WI38 (cell line): ENCODE measurements at regions not wholly inside any gene's neighbourhood (a gene's known extent, or its start where the extent isn't known, plus 50 kb on each side); places are given as distances from the start of the nearest gene placed in this dataset.
"Not testable (repeated sequence)": the region's sequence is repeated elsewhere in the genome, so short reads cannot be mapped to it uniquely, and the experiment has no call there.

Experiments used
- H3K4me3 ChIP-seq: 2 replicates; pipeline ENCODE4 v1.5.1; 2011; ENCODE audit warnings: low read depth, mild to moderate bottlenecking, control low read depth, low read length
- CTCF ChIP-seq: IDR thresholded peaks from 2 replicates; pipeline ENCODE4 v1.5.1; 2012; ENCODE audit warnings: low read depth, mild to moderate bottlenecking, control low read depth, low read length

DNA sequence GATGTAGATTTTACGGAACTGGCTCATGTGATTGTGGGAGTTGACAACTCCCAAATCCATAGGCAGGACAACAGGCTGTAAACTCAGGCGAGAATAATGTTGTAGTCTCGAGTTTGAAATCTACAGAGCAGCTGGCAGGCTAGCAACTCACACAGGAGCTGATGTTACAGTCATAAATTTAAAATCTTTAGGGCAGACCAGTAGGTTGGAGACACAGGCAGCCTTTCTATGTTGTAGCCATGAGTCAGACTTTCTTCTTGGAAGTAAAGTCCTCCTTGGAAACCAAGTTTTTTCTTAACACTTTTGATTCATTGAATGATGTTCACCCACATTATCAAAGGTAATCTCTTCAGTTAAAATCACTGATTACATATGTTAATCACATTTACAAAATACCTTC, 89.1 kb upstream of the ALCAM start:
- H3K4me3 ChIP-seq = no peak overlapping the region
- no peak for TF ChIP-seq CTCF

DNA sequence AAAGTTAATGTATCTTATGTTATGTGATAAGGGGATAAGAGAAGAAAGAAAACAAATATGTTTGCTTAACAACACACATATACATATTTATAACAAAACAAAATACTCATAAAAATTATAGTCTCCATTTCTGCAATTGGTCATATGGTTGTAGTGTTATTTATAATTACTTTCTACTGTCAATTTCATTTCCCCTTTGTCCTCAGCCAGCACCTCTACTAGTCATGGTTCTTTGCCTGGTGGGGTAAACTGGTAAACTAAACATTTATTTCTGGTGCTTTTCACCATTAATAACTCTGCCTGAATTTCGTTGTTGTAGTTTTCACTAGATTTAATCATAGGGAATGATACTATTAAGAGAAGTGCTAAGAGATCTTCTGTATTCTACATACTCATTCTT, 88.0 kb upstream of the ALCAM start:
- H3K4me3 ChIP-seq = no peak overlapping the region
- TF ChIP-seq CTCF = no peak

DNA sequence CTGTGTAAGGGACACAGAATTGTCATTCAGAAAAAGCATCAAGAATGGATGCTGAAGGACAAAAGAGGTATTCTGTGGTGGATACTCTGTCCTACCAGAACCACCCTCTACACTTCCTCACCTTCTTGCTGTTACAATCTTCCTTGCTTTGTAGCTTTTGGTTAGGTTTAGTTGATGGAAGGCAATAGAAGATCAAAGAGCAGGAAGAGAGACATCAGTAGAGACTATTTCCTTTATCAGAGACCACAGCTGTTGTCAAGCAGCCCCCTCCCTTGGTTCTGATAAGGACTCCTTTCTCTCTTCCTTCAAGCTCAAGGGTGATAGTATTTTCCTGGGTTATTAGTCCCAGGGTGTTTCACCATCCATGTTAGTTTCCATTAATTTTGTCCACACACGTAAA, 84.7 kb upstream of the ALCAM start:
- no peak overlapping the region for H3K4me3 ChIP-seq
- no peak for TF ChIP-seq CTCF

DNA sequence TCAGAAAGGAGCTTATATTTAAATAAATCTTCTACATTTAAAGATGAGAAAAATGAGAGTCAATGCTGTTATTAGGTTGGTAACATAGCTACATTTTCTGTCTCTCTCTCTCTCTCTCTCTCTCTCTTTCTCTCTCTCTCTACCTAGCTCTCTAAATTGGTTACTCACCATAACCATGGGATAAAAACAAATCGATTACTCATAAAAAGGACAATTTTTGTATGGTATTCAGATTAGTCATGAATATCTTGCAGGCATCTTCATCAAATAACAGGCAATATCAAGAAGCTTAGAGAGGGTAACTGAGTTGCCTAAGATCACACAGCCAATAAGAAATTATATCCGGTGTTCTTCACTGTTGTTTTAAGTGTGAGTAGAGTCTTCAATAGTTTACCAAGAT, 81.8 kb upstream of the ALCAM start:
- TF ChIP-seq CTCF = no peak
- H3K4me3 ChIP-seq = no peak overlapping the region

DNA sequence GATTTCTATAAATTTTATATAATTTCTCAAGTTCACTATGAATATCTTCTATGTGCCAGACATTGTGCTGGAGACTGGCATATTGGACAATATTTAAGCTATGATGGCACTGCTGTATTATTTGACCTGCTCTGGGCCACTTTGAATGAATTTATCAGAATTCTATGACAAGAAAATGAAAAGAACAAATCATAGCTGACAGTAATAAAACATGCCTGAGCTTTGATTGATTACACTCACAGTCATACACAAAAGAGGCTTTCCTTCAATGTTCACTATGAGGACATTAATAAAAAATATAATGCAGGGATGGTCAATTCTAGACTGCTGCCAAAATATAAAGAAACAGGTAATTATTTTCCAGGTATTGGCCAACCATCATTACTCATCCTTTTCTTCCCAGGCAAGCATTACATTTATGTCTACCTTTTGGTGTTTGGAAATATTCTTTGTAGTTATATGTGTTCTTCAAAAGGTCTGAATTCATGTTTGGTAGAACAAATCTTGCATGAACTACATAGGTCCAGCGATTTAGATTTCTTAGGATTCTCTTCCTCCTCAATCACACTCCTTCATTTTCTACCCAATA, 81.0 kb upstream of the ALCAM start:
- H3K4me3 ChIP-seq = no peak overlapping the region
- no peak for TF ChIP-seq CTCF

DNA sequence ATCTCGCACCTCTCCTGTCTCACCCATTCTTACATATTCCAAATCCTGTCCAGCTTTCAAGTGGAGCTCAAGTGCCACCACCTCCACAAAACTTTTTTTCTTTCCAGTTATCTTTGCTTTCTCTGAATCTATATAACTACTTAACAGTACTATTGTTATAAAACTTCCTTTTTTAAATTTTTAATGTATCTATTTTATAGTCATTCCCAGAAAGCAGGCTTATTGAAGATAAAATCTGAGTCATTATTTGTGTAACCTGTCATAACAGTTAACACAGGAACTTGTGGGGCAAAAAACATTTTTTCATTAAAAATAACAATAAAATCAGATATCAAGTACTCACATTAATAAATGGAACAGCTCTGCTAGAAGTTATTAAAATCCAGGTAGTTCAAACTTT, 73.3 kb upstream of the ALCAM start:
- H3K4me3 ChIP-seq = no peak overlapping the region
- TF ChIP-seq CTCF = no peak

GRCh38 chr3:105296182-105296822, 70.4 kb upstream of the ALCAM start:
- H3K4me3 ChIP-seq = not testable (repeated sequence)

GRCh38 chr3:105304487-105304886, 62.2 kb upstream of the ALCAM start:
- no peak for TF ChIP-seq CTCF
- H3K4me3 ChIP-seq = no peak overlapping the region
